Esophagus squamous epithelium (tissue), 4 donors: ENCODE measurements at regions not wholly inside any gene's neighbourhood (a gene's known extent, or its start where the extent isn't known, plus 50 kb on each side); places are given as distances from the start of the nearest gene placed in this dataset.

Experiments used
- CTCF ChIP-seq, 6 experiments: fragments of 450-650 bp in 4 of 6; fragments of 200-600 bp in 2 of 6; sonication (generic) in 2 of 6; IDR thresholded peaks; one replicate each; pipeline ENCODE4 v1.5.1; 2016 to 2019; ENCODE audit warnings: antibody characterized with exemption in 6 of 6, mild to moderate bottlenecking in 4 of 6, moderate library complexity in 4 of 6
- POLR2A ChIP-seq, 4 donors: fragments of 450-650 bp; IDR thresholded peaks; one replicate each; pipeline ENCODE4 v1.6.1; 2017; ENCODE audit warnings: antibody characterized with exemption in 4 of 4, mild to moderate bottlenecking in 4 of 4, moderate library complexity in 3 of 4

GRCh38 chr4:24473309-24473721 is 111.0 kb downstream of the DHX15 start:
- TF ChIP-seq CTCF (IDR thresholded peaks at IDR 0.05) (no peak), POLR2A (IDR thresholded peaks at IDR 0.05) (no peak)
